Activated naive CD8-positive, alpha-beta T cell treated with anti-CD3 and anti-CD28 coated beads, Interleukin-2, amount 50 U/mL, for 24 hours (primary cell): ENCODE measurements at regions not wholly inside any gene's neighbourhood (a gene's known extent, or its start where the extent isn't known, plus 50 kb on each side); places are given as distances from the start of the nearest gene placed in this dataset.

ENCODE experiments used
- ATAC-seq: fragments of 150-1000 bp; cut with Tn5 transposase; one replicate; pipeline ENCODE4 v1.10.0; 2021
- DNase-seq: peaks from one replicate; pipeline ENCODE4 v3.0.0; 2021
- H3K27ac Mint-ChIP-seq: one replicate; pipeline ENCODE4 v1.8.0; 2021; ENCODE audit warnings: mild to moderate bottlenecking, mixed read lengths
- H3K27me3 Mint-ChIP-seq: one replicate; pipeline ENCODE4 v1.8.0; 2021; ENCODE audit warnings: mixed read lengths
- H3K36me3 Mint-ChIP-seq: one replicate; pipeline ENCODE4 v1.8.0; 2021; ENCODE audit warnings: low read depth, mixed read lengths
- H3K4me1 Mint-ChIP-seq: one replicate; pipeline ENCODE4 v1.8.0; 2021; ENCODE audit warnings: mixed read lengths
- H3K4me3 Mint-ChIP-seq: one replicate; pipeline ENCODE4 v1.8.0; 2021; ENCODE audit warnings: mild to moderate bottlenecking, moderate library complexity, mixed read lengths
- H3K9me3 Mint-ChIP-seq: one replicate; pipeline ENCODE4 v1.8.0; 2021; ENCODE audit warnings: mixed read lengths

DNA sequence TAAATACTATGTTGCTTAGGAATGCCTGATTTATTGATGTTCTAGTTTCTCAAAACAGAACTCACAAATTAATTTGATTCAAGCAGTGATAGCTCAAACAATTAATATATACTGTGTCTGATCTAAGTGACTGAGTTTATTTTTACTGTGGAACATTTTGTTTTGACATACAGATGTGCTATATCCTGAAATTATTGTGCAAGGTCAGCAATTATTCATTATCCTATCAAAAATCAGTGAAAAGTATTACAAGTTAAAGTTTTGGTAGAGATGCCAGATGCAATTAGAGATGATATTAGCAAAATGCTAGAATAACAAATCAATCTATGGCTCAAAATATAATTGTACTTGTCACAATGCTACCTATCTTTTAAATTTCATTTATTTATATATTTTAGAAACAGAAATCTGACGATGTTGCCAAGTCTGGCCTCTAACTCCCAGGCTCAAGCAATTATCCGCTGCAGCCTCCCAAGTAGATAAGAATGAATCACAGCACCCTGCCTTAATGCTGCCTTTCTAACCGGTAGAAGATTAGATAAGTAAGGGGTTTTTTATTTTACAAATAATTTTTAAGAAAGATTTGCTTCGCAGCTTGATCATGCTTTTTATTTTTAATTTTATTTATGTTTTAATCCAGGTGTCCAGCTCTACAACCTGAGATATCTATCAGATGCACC, 825.5 kb upstream of the NDST4 start:
- no peaks in the 10 kb centered on the region for H3K4me1 Mint-ChIP-seq

DNA sequence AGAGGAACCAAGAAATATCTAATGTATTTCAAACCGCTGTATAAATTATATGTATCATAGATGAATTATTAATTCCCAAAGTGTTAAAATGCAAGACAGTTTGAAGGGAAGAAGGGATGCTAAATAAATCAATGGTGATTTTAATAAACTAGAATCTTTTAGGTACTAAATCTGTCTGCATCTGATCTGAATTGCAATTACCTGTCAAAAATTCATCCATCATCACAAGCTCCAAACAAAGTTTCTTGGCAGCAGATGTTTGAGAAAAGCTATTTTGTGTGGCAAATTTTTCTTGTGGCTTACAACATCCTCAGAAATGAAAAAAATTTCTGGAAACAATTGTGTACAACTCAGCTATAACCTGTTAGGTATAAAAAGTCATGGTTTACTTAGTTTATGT, 816.0 kb upstream of the NDST4 start:
- ATAC-seq (no peak), DNase-seq (no peak)
- Mint-ChIP-seq H3K9me3 (no peaks in the 10 kb centered on the region), H3K4me1 (no peaks in the 10 kb centered on the region), H3K27ac (no peak overlapping the region), H3K4me3 (no peak overlapping the region), H3K36me3 (no peaks in the 10 kb centered on the region), H3K27me3 (no peaks in the 10 kb centered on the region)

More for the DNA sequence above, 825.5 kb upstream of the NDST4 start:
- DNase-seq, result no peak
- no peaks in the 10 kb centered on the region for H3K36me3 Mint-ChIP-seq
- no peak for ATAC-seq
- peaks cover 8% of the 10 kb centered on the region for H3K9me3 Mint-ChIP-seq
- H3K27ac Mint-ChIP-seq, result no peak overlapping the region
- no peak overlapping the region for H3K4me3 Mint-ChIP-seq
- H3K27me3 Mint-ChIP-seq, result no peaks in the 10 kb centered on the region

DNA sequence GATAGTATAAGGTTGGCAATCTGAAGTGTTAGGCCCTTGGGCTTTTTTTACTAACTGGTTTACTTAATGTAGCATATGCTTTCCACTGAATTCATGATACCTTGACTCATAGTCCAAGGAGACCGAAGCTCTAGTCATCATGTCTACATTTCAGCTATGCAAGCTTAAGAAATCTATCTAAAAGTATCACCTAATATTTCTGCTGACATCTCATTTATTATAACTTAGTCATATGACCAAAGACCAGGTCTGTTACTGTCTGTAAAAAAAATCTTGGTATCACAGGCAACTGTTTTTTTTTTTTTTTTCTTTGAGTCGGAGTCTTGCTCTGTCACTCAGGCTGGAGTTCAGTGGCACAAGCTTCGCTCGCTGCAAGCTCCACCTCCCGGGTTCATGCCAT, 814.0 kb upstream of the NDST4 start:
- no peak overlapping the region for H3K27ac Mint-ChIP-seq
- ATAC-seq (no peak), DNase-seq (no peak)
- no peaks in the 10 kb centered on the region for H3K4me1 Mint-ChIP-seq
- H3K4me3 Mint-ChIP-seq, result no peak overlapping the region
- no peaks in the 10 kb centered on the region for H3K36me3 Mint-ChIP-seq
- no peaks in the 10 kb centered on the region for H3K9me3 Mint-ChIP-seq
- H3K27me3 Mint-ChIP-seq, result no peaks in the 10 kb centered on the region

DNA sequence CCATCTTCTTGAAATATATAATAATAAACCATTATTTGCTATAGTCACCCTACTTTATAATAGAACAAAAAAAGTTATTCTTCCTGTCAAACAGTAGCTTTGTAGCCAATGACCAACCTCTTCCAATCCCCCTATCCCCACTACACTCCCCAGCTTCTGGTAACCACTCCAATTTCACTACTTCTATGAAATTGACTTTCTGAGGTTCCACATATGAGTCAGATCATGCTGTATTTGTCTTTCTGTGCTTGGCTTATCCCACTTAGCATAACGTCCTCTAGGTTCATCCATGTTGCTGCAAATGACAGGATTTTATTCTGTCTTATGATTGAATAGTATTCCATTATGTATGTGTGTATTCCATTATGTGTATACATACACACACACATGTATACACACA, 809.7 kb upstream of the NDST4 start:
- DNase-seq, result no peak
- no peak overlapping the region for H3K27ac Mint-ChIP-seq
- no peaks in the 10 kb centered on the region for H3K4me1 Mint-ChIP-seq
- ATAC-seq, result no peak
- no peaks in the 10 kb centered on the region for H3K36me3 Mint-ChIP-seq
- H3K9me3 Mint-ChIP-seq, result no peaks in the 10 kb centered on the region
- H3K4me3 Mint-ChIP-seq, result no peak overlapping the region
- H3K27me3 Mint-ChIP-seq, result no peaks in the 10 kb centered on the region

DNA sequence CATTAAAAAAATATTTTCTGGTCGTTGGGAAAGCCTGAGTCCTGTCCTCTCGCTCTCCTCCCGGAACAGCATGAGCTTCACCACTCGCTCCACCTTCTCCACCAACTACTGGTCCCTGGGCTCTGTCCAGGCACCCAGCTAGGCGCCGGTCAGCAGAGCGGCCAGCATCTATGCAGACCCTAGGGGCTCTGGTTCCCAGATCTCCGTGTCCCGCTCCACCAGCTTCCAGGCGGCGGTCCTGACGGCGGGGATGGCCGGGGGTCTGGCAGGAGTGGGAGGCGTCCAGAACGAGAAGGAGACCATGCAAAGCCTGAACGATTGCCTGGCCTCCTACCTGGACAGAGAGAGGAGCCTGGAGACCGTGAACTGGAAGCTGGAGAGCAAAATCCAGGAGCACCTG, 807.2 kb upstream of the NDST4 start:
- H3K4me3 Mint-ChIP-seq, result no peak overlapping the region
- no peaks in the 10 kb centered on the region for H3K9me3 Mint-ChIP-seq
- no peak for ATAC-seq
- H3K36me3 Mint-ChIP-seq, result no peaks in the 10 kb centered on the region
- no peak for DNase-seq
- no peak overlapping the region for H3K27ac Mint-ChIP-seq
- H3K27me3 Mint-ChIP-seq, result no peaks in the 10 kb centered on the region
- no peaks in the 10 kb centered on the region for H3K4me1 Mint-ChIP-seq

DNA sequence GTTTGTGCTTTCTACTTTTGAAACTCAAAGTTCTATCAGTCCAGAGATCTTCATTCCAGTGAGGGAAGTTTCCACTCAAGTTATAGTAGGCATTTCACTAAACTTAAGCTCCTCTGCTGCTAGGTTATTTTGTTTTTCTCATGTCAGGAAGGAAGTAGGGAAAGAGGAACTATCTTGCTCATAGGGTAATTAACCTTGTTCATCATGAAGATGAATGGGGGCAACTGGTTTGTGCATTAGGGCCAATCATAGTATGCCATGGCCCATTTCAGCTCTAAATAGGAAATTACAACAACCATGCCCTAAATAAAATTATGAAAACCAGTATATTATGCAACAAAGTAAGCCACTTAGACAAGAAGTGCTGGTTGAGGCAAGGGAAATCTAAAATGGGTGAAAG, 804.7 kb upstream of the NDST4 start:
- no peak overlapping the region for H3K4me3 Mint-ChIP-seq
- no peaks in the 10 kb centered on the region for H3K4me1 Mint-ChIP-seq
- no peaks in the 10 kb centered on the region for H3K36me3 Mint-ChIP-seq
- H3K27ac Mint-ChIP-seq, result no peak overlapping the region
- no peaks in the 10 kb centered on the region for H3K27me3 Mint-ChIP-seq
- H3K9me3 Mint-ChIP-seq, result no peaks in the 10 kb centered on the region
- ATAC-seq (no peak), DNase-seq (no peak)

DNA sequence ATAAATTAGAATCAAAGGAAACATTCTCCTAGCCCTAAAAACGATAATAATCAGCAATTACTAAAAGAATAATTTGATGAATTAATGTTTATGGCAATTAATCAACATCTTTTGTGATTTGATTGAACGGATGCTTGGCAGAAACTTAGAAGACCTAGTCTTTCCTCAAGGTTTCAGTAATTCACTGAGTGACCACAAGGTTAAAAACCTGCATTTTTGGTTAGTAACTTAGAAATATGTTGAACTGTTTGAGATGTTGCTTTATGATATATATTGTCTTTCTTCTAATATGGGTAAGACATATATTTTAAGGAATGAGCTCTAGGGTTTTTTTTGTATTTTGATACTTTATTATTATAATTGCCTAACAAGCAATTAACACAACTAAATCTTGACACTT, 793.0 kb upstream of the NDST4 start:
- Mint-ChIP-seq H3K27me3 (no peaks in the 10 kb centered on the region), H3K4me3 (no peak overlapping the region), H3K27ac (no peak overlapping the region), H3K4me1 (no peaks in the 10 kb centered on the region), H3K36me3 (no peaks in the 10 kb centered on the region), H3K9me3 (peaks cover 21% of the 10 kb centered on the region)
- ATAC-seq, result no peak
- DNase-seq, result no peak

DNA sequence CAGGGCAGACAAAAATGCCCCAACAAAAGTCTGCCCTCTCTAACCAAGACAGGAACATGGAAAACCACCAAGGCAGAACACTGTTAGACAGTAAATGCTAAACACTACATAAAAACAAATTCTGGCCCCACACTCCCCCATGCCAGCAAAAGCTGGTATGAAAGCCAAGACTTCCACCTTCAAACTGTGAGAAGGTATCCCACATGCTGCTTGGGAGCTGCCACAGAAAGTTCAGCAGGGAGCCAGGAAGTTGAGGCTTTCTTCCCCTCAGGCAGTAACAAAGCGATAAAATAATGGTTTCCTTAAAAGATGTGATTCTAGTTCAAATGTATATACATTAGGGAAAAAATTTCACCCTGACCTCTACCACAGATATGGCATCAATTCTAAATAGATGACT, 770.4 kb upstream of the NDST4 start:
- H3K4me3 Mint-ChIP-seq, result no peak overlapping the region
- ATAC-seq (no peak), DNase-seq (no peak)
- H3K27me3 Mint-ChIP-seq, result no peaks in the 10 kb centered on the region
- no peaks in the 10 kb centered on the region for H3K36me3 Mint-ChIP-seq
- no peaks in the 10 kb centered on the region for H3K9me3 Mint-ChIP-seq
- no peak overlapping the region for H3K27ac Mint-ChIP-seq
- H3K4me1 Mint-ChIP-seq, result no peaks in the 10 kb centered on the region

DNA sequence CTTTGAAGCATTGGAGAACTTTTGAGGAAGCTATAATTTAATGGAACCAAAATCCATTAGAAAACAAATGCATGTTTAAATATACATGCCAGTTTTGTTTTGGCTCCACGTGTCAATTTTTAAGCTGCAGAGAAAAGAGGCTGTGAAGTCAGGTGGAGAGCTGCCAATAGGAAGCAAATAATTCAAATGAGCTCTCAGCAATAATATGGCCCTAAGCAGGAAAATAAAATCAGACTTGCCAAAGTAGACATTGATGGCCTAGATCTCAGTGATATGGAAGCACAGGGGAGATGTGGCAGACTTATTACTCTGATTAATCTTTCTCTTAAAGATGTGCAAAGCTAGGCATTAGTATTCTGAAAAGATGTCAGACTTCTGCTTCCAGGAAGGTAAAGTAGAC, 769.8 kb upstream of the NDST4 start:
- H3K9me3 Mint-ChIP-seq, result no peaks in the 10 kb centered on the region
- DNase-seq (no peak), ATAC-seq (no peak)
- H3K27ac Mint-ChIP-seq, result no peak overlapping the region
- H3K4me1 Mint-ChIP-seq, result no peaks in the 10 kb centered on the region
- no peak overlapping the region for H3K4me3 Mint-ChIP-seq
- H3K36me3 Mint-ChIP-seq, result no peaks in the 10 kb centered on the region
- no peaks in the 10 kb centered on the region for H3K27me3 Mint-ChIP-seq

DNA sequence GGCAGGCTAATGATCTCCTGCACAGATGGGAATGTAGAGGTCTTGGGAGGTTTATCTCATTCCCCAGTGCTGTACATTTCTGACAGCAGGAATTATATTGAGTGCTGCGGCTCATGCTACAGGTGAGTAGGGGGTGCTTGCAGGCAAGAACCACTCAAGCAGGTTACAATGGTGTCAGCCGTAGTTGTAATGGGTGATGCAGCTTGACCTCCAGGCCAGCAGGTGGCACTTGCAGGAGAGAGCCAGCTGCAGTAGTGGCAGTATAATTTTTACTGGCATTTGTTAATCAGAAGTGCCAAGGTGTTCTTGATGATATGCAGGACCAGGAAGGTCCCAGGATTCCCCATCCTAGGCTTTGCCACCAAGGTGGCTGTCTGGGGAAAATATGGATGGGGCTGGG, 759.6 kb upstream of the NDST4 start:
- H3K27ac Mint-ChIP-seq, result no peak overlapping the region
- DNase-seq (no peak), ATAC-seq (no peak)
- H3K4me1 Mint-ChIP-seq, result no peaks in the 10 kb centered on the region
- no peaks in the 10 kb centered on the region for H3K36me3 Mint-ChIP-seq
- no peak overlapping the region for H3K4me3 Mint-ChIP-seq
- peaks cover 6% of the 10 kb centered on the region for H3K9me3 Mint-ChIP-seq
- H3K27me3 Mint-ChIP-seq, result no peaks in the 10 kb centered on the region

DNA sequence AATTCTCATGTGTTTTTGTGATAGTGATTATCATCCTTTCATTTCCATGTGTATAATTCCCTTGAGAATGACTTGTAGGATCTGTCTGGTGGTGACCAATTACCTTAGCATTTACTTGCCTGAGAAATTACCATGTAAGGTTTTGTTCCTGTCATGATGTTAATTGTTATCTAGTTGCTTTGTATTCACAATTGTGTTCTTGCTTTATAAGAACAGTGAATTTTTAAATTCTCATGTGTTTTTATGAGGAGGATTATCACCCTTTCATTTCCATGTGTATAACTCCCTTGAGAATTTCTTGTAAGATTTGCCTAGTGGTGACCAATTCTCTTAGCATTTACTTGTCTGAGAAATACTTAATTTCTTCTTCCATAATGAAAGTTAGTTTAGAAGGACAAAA, 758.2 kb upstream of the NDST4 start:
- H3K27ac Mint-ChIP-seq, result no peak overlapping the region
- DNase-seq, result no peak
- ATAC-seq, result no peak
- H3K9me3 Mint-ChIP-seq, result peaks cover 11% of the 10 kb centered on the region
- H3K4me3 Mint-ChIP-seq, result no peak overlapping the region
- H3K27me3 Mint-ChIP-seq, result no peaks in the 10 kb centered on the region
- H3K4me1 Mint-ChIP-seq, result no peaks in the 10 kb centered on the region
- H3K36me3 Mint-ChIP-seq, result no peaks in the 10 kb centered on the region

DNA sequence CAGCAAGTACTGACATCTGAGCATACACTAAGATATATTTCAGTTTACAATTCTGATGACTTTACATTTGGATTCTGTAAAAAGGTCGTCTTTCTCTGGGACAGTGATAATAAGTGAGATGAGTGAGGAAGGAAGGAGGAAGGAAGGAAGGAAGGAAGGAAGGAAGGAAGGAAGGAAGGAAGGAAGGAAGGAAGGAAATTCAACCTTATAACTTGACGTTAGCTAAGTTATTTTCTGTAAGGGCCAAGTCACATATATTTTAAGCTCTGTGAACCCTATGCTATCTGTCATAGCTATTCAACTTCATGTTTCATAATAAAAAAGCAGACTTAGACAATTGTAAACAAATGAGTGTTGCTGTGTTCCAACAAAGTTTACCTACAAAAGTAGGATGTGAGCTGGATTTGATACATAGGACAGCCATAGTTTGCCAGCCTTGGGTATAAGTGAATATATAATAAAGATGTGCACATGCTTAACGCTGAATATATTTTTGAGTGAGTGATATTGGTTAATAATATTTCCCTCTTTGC, 753.0 kb upstream of the NDST4 start:
- DNase-seq, result no peak
- no peak overlapping the region for H3K4me3 Mint-ChIP-seq
- no peaks in the 10 kb centered on the region for H3K27me3 Mint-ChIP-seq
- H3K9me3 Mint-ChIP-seq, result peaks cover 11% of the 10 kb centered on the region
- no peak for ATAC-seq
- H3K36me3 Mint-ChIP-seq, result no peaks in the 10 kb centered on the region
- no peaks in the 10 kb centered on the region for H3K4me1 Mint-ChIP-seq
- no peak overlapping the region for H3K27ac Mint-ChIP-seq

DNA sequence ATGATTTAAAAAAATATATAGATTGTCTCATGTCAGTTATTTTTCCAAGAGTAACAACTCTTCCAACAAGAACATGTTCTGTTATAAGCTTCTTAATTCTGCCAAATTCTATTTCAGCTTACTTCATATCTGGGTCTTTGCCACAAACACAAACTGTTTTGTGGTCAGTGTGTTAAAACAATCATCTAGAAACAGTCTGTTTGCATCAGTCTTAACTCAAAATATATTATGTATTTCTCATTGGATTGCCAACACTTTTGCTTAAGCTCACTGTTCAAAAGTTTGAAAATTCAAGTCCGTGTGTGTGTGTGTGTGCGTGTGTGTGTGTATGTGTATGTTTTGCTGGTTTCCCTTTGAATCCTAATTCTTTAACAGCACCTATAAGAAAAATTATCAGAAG, 752.3 kb upstream of the NDST4 start:
- Mint-ChIP-seq H3K9me3 (peaks cover 11% of the 10 kb centered on the region), H3K27me3 (no peaks in the 10 kb centered on the region), H3K27ac (no peak overlapping the region), H3K4me1 (no peaks in the 10 kb centered on the region), H3K4me3 (no peak overlapping the region), H3K36me3 (no peaks in the 10 kb centered on the region)
- DNase-seq (no peak), ATAC-seq (no peak)

DNA sequence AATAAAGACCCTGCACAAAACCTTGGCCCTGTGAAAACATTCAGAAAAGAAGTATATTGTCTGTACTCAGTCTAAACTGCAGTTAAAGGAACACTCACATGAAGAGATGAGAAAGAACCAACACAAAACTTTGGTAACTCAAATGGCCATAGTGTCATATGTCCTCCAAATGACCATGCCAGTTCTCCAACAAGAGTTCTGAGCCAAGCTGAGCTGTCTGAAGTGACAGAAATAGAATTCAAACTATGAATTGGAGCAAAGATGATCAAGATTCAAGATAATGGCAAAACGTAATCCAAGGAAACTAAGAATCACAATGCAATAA, 739.3 kb upstream of the NDST4 start:
- Mint-ChIP-seq H3K4me3 (no peak overlapping the region), H3K27ac (no peak overlapping the region), H3K4me1 (no peaks in the 10 kb centered on the region), H3K36me3 (no peaks in the 10 kb centered on the region), H3K9me3 (no peaks in the 10 kb centered on the region), H3K27me3 (no peaks in the 10 kb centered on the region)
- no peak for ATAC-seq
- no peak for DNase-seq

DNA sequence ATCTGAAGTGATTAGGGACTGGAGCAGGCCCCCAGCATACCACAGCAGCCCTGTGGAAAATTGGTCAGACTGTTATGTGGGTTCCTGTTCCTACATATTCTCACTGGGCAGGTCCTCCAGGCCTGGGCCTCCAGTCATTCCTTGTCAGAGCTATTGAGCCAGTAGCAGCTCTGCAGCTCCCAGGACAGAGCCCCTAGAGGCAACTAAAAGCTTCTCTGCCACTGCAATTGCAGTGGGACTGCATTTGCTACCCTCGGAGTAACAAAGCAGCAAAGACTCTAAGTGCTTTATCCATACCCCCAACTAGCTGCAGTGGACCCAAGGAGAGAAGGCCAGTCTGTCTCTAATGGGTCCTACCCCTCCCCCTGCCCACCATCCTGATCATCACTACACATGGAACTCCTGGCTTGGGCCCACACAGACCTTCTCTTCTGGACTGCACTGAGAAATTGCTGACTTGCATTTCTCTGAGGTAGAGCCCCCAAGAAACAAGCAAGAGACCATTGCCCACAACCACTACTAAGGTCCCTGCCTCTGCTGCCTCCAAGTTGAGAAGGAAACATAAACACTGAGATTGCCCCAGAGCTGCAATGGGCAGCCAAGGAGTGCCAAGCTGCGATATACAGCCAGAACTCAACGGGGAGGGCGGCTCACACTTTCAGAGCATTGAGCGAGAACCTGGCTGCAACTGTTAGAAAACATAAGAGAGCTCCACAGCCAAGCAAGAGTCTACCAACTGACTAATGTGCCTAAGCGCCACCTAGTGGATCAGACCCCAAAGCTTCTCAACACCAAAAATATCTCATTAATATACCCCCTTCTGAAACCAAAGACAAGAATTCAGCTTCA, 738.7 kb upstream of the NDST4 start:
- DNase-seq (peak; percentile 8), ATAC-seq (no peak)
- Mint-ChIP-seq H3K4me3 (no peak overlapping the region), H3K36me3 (no peaks in the 10 kb centered on the region), H3K27ac (no peak overlapping the region), H3K9me3 (no peaks in the 10 kb centered on the region), H3K4me1 (no peaks in the 10 kb centered on the region), H3K27me3 (no peaks in the 10 kb centered on the region)
